ENCODE measurements at regions not wholly inside any gene's neighbourhood (a gene's known extent, or its start where the extent isn't known, plus 50 kb on each side); places are given as distances from the start of the nearest gene placed in this dataset.

- no peak for DNase-seq
Measured at GRCh38 chr6:25041485-25042035, 105.8 kb upstream of the RIPOR2 start.

GRCh38 chr6:25042036-25042521 lies 106.3 kb upstream of the RIPOR2 start:
- peak; percentile 27 to 49 for DNase-seq

GRCh38 chr6:25042536-25042935 lies 106.8 kb upstream of the RIPOR2 start:
- peak in 1 of 2 experiments; percentile 22 for DNase-seq

GRCh38 chr6:25042984-25043725 lies 107.4 kb upstream of the RIPOR2 start:
- DNase-seq = no peak

- DNase-seq = no peak
Measured at GRCh38 chr6:25043892-25044291, 108.1 kb upstream of the RIPOR2 start.

- no peak for DNase-seq
Measured at GRCh38 chr6:25046942-25047341, 111.2 kb upstream of the RIPOR2 start.

GRCh38 chr6:25050356-25050755 lies 114.6 kb upstream of the RIPOR2 start:
- DNase-seq = peak; percentile 42 to 73

GRCh38 chr6:25051083-25051482 lies 115.3 kb upstream of the RIPOR2 start:
- no peak for DNase-seq

GRCh38 chr6:25052181-25052580 lies 116.4 kb upstream of the RIPOR2 start:
- DNase-seq = no peak

- no peak for DNase-seq
Measured at GRCh38 chr6:25053875-25054371, 118.2 kb upstream of the RIPOR2 start.

GRCh38 chr6:25054469-25054868 lies 118.7 kb upstream of the RIPOR2 start:
- no peak for DNase-seq

- DNase-seq = peak in 1 of 2 experiments; percentile 43
Measured at GRCh38 chr6:25056130-25056529, 120.4 kb upstream of the RIPOR2 start.

GRCh38 chr6:25057111-25057905 lies 121.5 kb upstream of the RIPOR2 start:
- DNase-seq = no peak

GRCh38 chr6:25058441-25058840 lies 122.7 kb upstream of the RIPOR2 start:
- DNase-seq = no peak

GRCh38 chr6:25058941-25059340 lies 123.2 kb upstream of the RIPOR2 start:
- DNase-seq = no peak

GRCh38 chr6:25060522-25060921 lies 124.8 kb upstream of the RIPOR2 start:
- DNase-seq = no peak

GRCh38 chr6:25061289-25061936 lies 125.7 kb upstream of the RIPOR2 start:
- DNase-seq = no peak

- no peak for DNase-seq
Measured at GRCh38 chr6:25062070-25062811, 126.5 kb upstream of the RIPOR2 start.

- DNase-seq = no peak
Measured at GRCh38 chr6:25064006-25064405, 128.2 kb upstream of the RIPOR2 start.

GRCh38 chr6:25065666-25066065 lies 129.9 kb upstream of the RIPOR2 start:
- no peak for DNase-seq

GRCh38 chr6:25066593-25066992 lies 130.8 kb upstream of the RIPOR2 start:
- no peak for DNase-seq

- no peak for DNase-seq
Measured at GRCh38 chr6:25068866-25069265, 133.1 kb upstream of the RIPOR2 start.

Data from stimulated activated CD4-positive, alpha-beta T cell treated with anti-CD3 and anti-CD28 coated beads, Interleukin-4, amount 100 ng/mL, for 4 hours (primary cell).